Liver (tissue), 1 donor: ENCODE measurements at regions not wholly inside any gene's neighbourhood (a gene's known extent, or its start where the extent isn't known, plus 50 kb on each side); places are given as distances from the start of the nearest gene placed in this dataset. TPM values are rescaled to one million over a fixed set of nuclear protein-coding genes. Genes with fewer than 3 reads are reported as not detected.

Experiments
- small RNA-seq: library from RNA; depleted of rRNA; stranded (forward); fragments of <200 nt; gene quantifications from one replicate; pipeline ENCODE3, GENCODE V24; 2014

Small RNA genes in the stretch of these regions (small RNA-seq; reads per million reads assigned to genes)
- gene RN7SKP31 (not detected), gene RNU6-985P (not detected)
